Upper lobe of left lung (tissue), 6 donors: ENCODE measurements at regions not wholly inside any gene's neighbourhood (a gene's known extent, or its start where the extent isn't known, plus 50 kb on each side); places are given as distances from the start of the nearest gene placed in this dataset.

Experiments used
- ATAC-seq, 2 donors: fragments of 200-7000 bp; cut with Tn5 transposase; one replicate each; pipeline ENCODE4 v1.9.1; 2022; ENCODE audit warnings: mild to moderate bottlenecking in 2 of 2, moderate library complexity in 2 of 2; ENCODE audit not compliant: low FRiP score in 2 of 2
- DNase-seq, 2 donors: peaks; one replicate each; pipeline ENCODE4 v3.0.0-alpha.2; 2019 to 2020
- H3K27ac ChIP-seq, 4 donors: fragments of 200-600 bp; sonication (generic); one replicate each; pipeline ENCODE4 v1.5.1; 2016 to 2019
- H3K27me3 ChIP-seq, 4 donors: fragments of 200-600 bp; sonication (generic); one replicate each; pipeline ENCODE4 v1.5.1; 2017 to 2019
- H3K36me3 ChIP-seq, 4 donors: fragments of 200-600 bp; sonication (generic); one replicate each; pipeline ENCODE4 v1.5.1; 2016 to 2019
- H3K4me1 ChIP-seq, 4 donors: fragments of 200-600 bp; sonication (generic); one replicate each; pipeline ENCODE4 v1.5.1; 2018 to 2019
- H3K4me3 ChIP-seq, 4 donors: fragments of 200-600 bp; sonication (generic); one replicate each; pipeline ENCODE4 v1.5.1; 2017 to 2019; ENCODE audit warnings: mild to moderate bottlenecking in 2 of 4, moderate library complexity in 1 of 4
- H3K9me3 ChIP-seq, 4 donors: fragments of 200-600 bp; sonication (generic); one replicate each; pipeline ENCODE4 v1.5.1; 2018 to 2019
- CTCF ChIP-seq, 6 experiments: fragments of 450-650 bp in 4 of 6; fragments of 200-600 bp in 2 of 6; sonication (generic) in 2 of 6; IDR thresholded peaks; one replicate each; pipeline ENCODE4 v1.5.1; 2016 to 2019; ENCODE audit warnings: antibody characterized with exemption in 6 of 6
- EP300 ChIP-seq, 4 donors: sonication (generic); formaldehyde crosslinking; IDR thresholded peaks; one replicate each; pipeline ENCODE4 v1.5.1; 2017; ENCODE audit warnings: antibody characterized with exemption in 4 of 4, control low read depth in 2 of 4
- POLR2A ChIP-seq, 4 donors: fragments of 450-650 bp; IDR thresholded peaks; one replicate each; pipeline ENCODE4 v1.5.1; 2016 to 2017; ENCODE audit warnings: antibody characterized with exemption in 4 of 4, mild to moderate bottlenecking in 2 of 4
- POLR2AphosphoS5 ChIP-seq, 2 donors: sonication (generic); formaldehyde crosslinking; IDR thresholded peaks; one replicate each; pipeline ENCODE4 v1.5.1; 2017; ENCODE audit warnings: antibody characterized with exemption in 2 of 2
- WGBS, 2 donors: methylation state at CpG; one replicate each; pipeline ENCODE4 v1.1.5; 2017 to 2018; 5-methylcytosine and 5-hydroxymethylcytosine counted together
- donor health status: DM: no; HTN: no; CAD: no; lungs with moderate emphysema.
- donor health status: DM: no; HTN: yes; CAD: no; lungs with severe emphysema.

- no peak for TF ChIP-seq EP300 (IDR thresholded peaks at IDR 0.05)
- TF ChIP-seq CTCF (IDR thresholded peaks at IDR 0.05): no peak
- no peak for TF ChIP-seq POLR2AphosphoS5 (IDR thresholded peaks at IDR 0.05)
- no peak for TF ChIP-seq POLR2A (IDR thresholded peaks at IDR 0.05)
- ATAC-seq (no peak), DNase-seq (no peak)
- H3K27me3 ChIP-seq: no peaks in the 10 kb centered on the region
- H3K9me3 ChIP-seq: no peaks in the 10 kb centered on the region
- H3K36me3 ChIP-seq: no peaks in the 10 kb centered on the region
- no peaks in the 10 kb centered on the region for H3K4me1 ChIP-seq
- no peak overlapping the region for H3K27ac ChIP-seq
- 83 to 86% methylated on average over 2 of the region's 2 CpGs for WGBS, 2 donors
- H3K4me3 ChIP-seq: no peak overlapping the region
Measured at GRCh38 chr5:28737682-28738081, 1699.3 kb upstream of the CDH9 start.

GRCh38 chr5:28737222-28737621, 1698.8 kb upstream of the CDH9 start:
- no peaks in the 10 kb centered on the region for H3K9me3 ChIP-seq
- no peaks in the 10 kb centered on the region for H3K27me3 ChIP-seq
- H3K4me3 ChIP-seq: no peak overlapping the region
- ATAC-seq (no peak), DNase-seq (no peak)
- no peak overlapping the region for H3K27ac ChIP-seq
- no peak for TF ChIP-seq CTCF (IDR thresholded peaks at IDR 0.05)
- no peak for TF ChIP-seq POLR2A (IDR thresholded peaks at IDR 0.05)
- TF ChIP-seq EP300 (IDR thresholded peaks at IDR 0.05): no peak
- no peak for TF ChIP-seq POLR2AphosphoS5 (IDR thresholded peaks at IDR 0.05)
- H3K4me1 ChIP-seq: no peaks in the 10 kb centered on the region
- no peaks in the 10 kb centered on the region for H3K36me3 ChIP-seq

- no peak overlapping the region for H3K27ac ChIP-seq
- no peaks in the 10 kb centered on the region for H3K27me3 ChIP-seq
- no peak for TF ChIP-seq POLR2A (IDR thresholded peaks at IDR 0.05)
- no peak for TF ChIP-seq CTCF (IDR thresholded peaks at IDR 0.05)
- no peak for TF ChIP-seq EP300 (IDR thresholded peaks at IDR 0.05)
- DNase-seq (no peak), ATAC-seq (no peak)
- H3K4me3 ChIP-seq: no peak overlapping the region
- no peaks in the 10 kb centered on the region for H3K36me3 ChIP-seq
- WGBS, 2 donors: 76 to 77% methylated on average over 3 of the region's 3 CpGs
- no peaks in the 10 kb centered on the region for H3K4me1 ChIP-seq
- H3K9me3 ChIP-seq: no peaks in the 10 kb centered on the region
Measured at GRCh38 chr5:28734396-28734795, 1696.0 kb upstream of the CDH9 start.

GRCh38 chr5:28729067-28729466, 1690.7 kb upstream of the CDH9 start:
- H3K27me3 ChIP-seq: no peaks in the 10 kb centered on the region
- no peaks in the 10 kb centered on the region for H3K4me1 ChIP-seq
- ATAC-seq (no peak), DNase-seq (no peak)
- TF ChIP-seq EP300 (IDR thresholded peaks at IDR 0.05) (no peak), POLR2A (IDR thresholded peaks at IDR 0.05) (no peak), POLR2AphosphoS5 (IDR thresholded peaks at IDR 0.05) (no peak), CTCF (IDR thresholded peaks at IDR 0.05) (no peak)
- H3K27ac ChIP-seq: no peak overlapping the region
- 62 to 80% methylated on average over 1 of the region's 1 CpG for WGBS, 2 donors
- no peaks in the 10 kb centered on the region for H3K36me3 ChIP-seq
- H3K4me3 ChIP-seq: no peak overlapping the region
- no peaks in the 10 kb centered on the region for H3K9me3 ChIP-seq

GRCh38 chr5:28726815-28727214, 1688.4 kb upstream of the CDH9 start:
- Histone ChIP-seq H3K9me3 (no peaks in the 10 kb centered on the region), H3K36me3 (no peaks in the 10 kb centered on the region), H3K4me1 (no peaks in the 10 kb centered on the region), H3K4me3 (no peak overlapping the region), H3K27ac (no peak overlapping the region), H3K27me3 (no peaks in the 10 kb centered on the region)
- TF ChIP-seq POLR2AphosphoS5 (IDR thresholded peaks at IDR 0.05): no peak
- TF ChIP-seq CTCF (IDR thresholded peaks at IDR 0.05): no peak
- no peak for TF ChIP-seq POLR2A (IDR thresholded peaks at IDR 0.05)
- no peak for TF ChIP-seq EP300 (IDR thresholded peaks at IDR 0.05)
- no peak for DNase-seq
- ATAC-seq: no peak
- WGBS, 2 donors: 68 to 91% methylated on average over 2 of the region's 2 CpGs
